Testis (tissue), 2 donors: ENCODE measurements at regions not wholly inside any gene's neighbourhood (a gene's known extent, or its start where the extent isn't known, plus 50 kb on each side); places are given as distances from the start of the nearest gene placed in this dataset.

ENCODE experiments used
- POLR2A ChIP-seq: fragments of 450-650 bp; IDR thresholded peaks from one replicate; pipeline ENCODE4 v1.6.1; 2017; ENCODE audit warnings: antibody characterized with exemption, mild to moderate bottlenecking, moderate library complexity
- TF ChIP-seq, protein P1 (sequence below), 3 experiments: fragments of 450-650 bp in 2 of 3; fragments of 200-600 bp in 1 of 3; sonication (generic) in 1 of 3; IDR thresholded peaks; one replicate each; pipeline ENCODE4 v1.5.1; 2016 to 2019; ENCODE audit warnings: antibody characterized with exemption in 3 of 3, mild to moderate bottlenecking in 2 of 3, moderate library complexity in 1 of 3

- TF ChIP-seq, protein P1, sequence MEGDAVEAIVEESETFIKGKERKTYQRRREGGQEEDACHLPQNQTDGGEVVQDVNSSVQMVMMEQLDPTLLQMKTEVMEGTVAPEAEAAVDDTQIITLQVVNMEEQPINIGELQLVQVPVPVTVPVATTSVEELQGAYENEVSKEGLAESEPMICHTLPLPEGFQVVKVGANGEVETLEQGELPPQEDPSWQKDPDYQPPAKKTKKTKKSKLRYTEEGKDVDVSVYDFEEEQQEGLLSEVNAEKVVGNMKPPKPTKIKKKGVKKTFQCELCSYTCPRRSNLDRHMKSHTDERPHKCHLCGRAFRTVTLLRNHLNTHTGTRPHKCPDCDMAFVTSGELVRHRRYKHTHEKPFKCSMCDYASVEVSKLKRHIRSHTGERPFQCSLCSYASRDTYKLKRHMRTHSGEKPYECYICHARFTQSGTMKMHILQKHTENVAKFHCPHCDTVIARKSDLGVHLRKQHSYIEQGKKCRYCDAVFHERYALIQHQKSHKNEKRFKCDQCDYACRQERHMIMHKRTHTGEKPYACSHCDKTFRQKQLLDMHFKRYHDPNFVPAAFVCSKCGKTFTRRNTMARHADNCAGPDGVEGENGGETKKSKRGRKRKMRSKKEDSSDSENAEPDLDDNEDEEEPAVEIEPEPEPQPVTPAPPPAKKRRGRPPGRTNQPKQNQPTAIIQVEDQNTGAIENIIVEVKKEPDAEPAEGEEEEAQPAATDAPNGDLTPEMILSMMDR (IDR thresholded peaks at IDR 0.05), result no peak
- no peak for TF ChIP-seq POLR2A
Observed at GRCh38 chr7:16055263-16055976, 365.9 kb downstream of the CRPPA start.
